HepG2 (cell line): ENCODE measurements at regions not wholly inside any gene's neighbourhood (a gene's known extent, or its start where the extent isn't known, plus 50 kb on each side); places are given as distances from the start of the nearest gene placed in this dataset.

Experiments used
- ATAC-seq: fragments of 200-7000 bp; cut with Tn5 transposase; 3 replicates; pipeline ENCODE4 v1.9.1; 2020; ENCODE audit warnings: mild to moderate bottlenecking, moderate library complexity
- BruUV-seq: library from RNA; stranded (reverse); fragments of 400-500 nt; replicated peaks from 2 replicates; lab custom pipeline; 2021; lab: Mats Ljungman, UMichigan
- CTCF ChIA-PET: fragments of 300-600 bp; formaldehyde crosslinking; extraction: SDS; loops from one replicate; lab custom pipeline; 2021; ENCODE audit warnings: low total read pairs, inconsistent platforms, low intra/inter-chr PET ratio; lab: Yijun Ruan, JAX
- POLR2A ChIA-PET: fragments of 350-600 bp; sonication (Branson Sonifier 250); formaldehyde crosslinking; loops from one replicate; lab custom pipeline; 2020; ENCODE audit warnings: antibody characterized with exemption, inconsistent platforms; lab: Yijun Ruan, JAX
- DNase-seq: peaks from one replicate; pipeline ENCODE4 v3.0.0-alpha.2; 2015; ENCODE audit warnings: low spot score
- FAIRE-seq: peaks from 3 replicates; lab custom pipeline; 2011; peaks lifted over from hg19 to GRCh38; lab: Jason Lieb, UNC
- H2AFZ ChIP-seq: one replicate; pipeline ENCODE4 v1.6.1; 2011; ENCODE audit warnings: low read length, inconsistent platforms
- H3K27ac ChIP-seq: fragments of 300-600 bp; 3 replicates; pipeline ENCODE4 v1.8.0; 2011; ENCODE audit warnings: mixed run types, mild to moderate bottlenecking, mixed read lengths, low read length, inconsistent platforms; ENCODE audit not compliant: insufficient read depth; ENCODE audit errors: extremely low read length
- H3K27me3 ChIP-seq, 2 experiments: fragments of 200-600 bp in 1 of 2; 2 replicates in 1 of 2; 3 replicates in 1 of 2; pipeline versions ENCODE4 v1.6.0 to v1.8.0; 2011; ENCODE audit warnings: low read length in 2 of 2, mild to moderate bottlenecking in 2 of 2, moderate library complexity in 2 of 2, inconsistent platforms in 1 of 2; ENCODE audit not compliant: insufficient read depth in 2 of 2, control insufficient read depth in 1 of 2
- H3K36me3 ChIP-seq, 2 experiments: fragments of 200-600 bp in 1 of 2; replicated peaks in 1 of 2; 2 replicates in 1 of 2; 3 replicates in 1 of 2; pipeline versions ENCODE4 v1.5.1 to v1.8.0; 2011; ENCODE audit warnings: low read length in 2 of 2, inconsistent platforms in 1 of 2; ENCODE audit not compliant: insufficient read depth in 2 of 2, control insufficient read depth in 1 of 2
- H3K4me1 ChIP-seq: 2 replicates; pipeline ENCODE4 v1.5.1; 2012; ENCODE audit warnings: low read length, inconsistent platforms; ENCODE audit not compliant: insufficient read depth
- H3K4me2 ChIP-seq: 2 replicates; pipeline ENCODE4 v1.6.0; 2011; ENCODE audit warnings: low read depth, low read length, inconsistent platforms
- H3K4me3 ChIP-seq, 3 experiments: fragments of 200-600 bp in 1 of 3; sonication (generic), shearing (Covaris generic) in 1 of 3; replicated peaks in 1 of 3; 2 replicates each; pipeline ENCODE4 v1.5.1; 2011 to 2016; ENCODE audit warnings: low read length in 3 of 3, inconsistent platforms in 2 of 3, low read depth in 2 of 3, mild to moderate bottlenecking in 2 of 3, control low read depth in 1 of 3, mixed read lengths in 1 of 3; ENCODE audit not compliant: insufficient read depth in 1 of 3
- H3K79me2 ChIP-seq: one replicate; pipeline ENCODE4 v1.6.1; 2011; ENCODE audit warnings: low read length, inconsistent platforms; ENCODE audit not compliant: insufficient read depth
- H3K9ac ChIP-seq: 2 replicates; pipeline ENCODE4 v1.6.0; 2011; ENCODE audit warnings: mild to moderate bottlenecking, low read depth, low read length, inconsistent platforms; ENCODE audit not compliant: insufficient read depth
- H3K9me3 ChIP-seq: 2 replicates; pipeline ENCODE4 v1.5.1; 2012; ENCODE audit warnings: mild to moderate bottlenecking, low read length
- H4K20me1 ChIP-seq: 2 replicates; pipeline ENCODE4 v1.6.0; 2011; ENCODE audit warnings: inconsistent platforms, mild to moderate bottlenecking, low read length, moderate library complexity; ENCODE audit not compliant: insufficient read depth
- RFXAP ChIP-seq: sonication (generic); formaldehyde crosslinking; IDR thresholded peaks from 2 replicates; pipeline ENCODE4 v1.4.0; 2020; ENCODE audit warnings: missing genetic modification reagents, borderline replicate concordance
- ZFY ChIP-seq: sonication (generic); formaldehyde crosslinking; IDR thresholded peaks from 2 replicates; pipeline ENCODE4 v1.4.0; 2020; ENCODE audit warnings: missing genetic modification reagents
- ZNF556 ChIP-seq: sonication (generic); formaldehyde crosslinking; IDR thresholded peaks from 2 replicates; pipeline ENCODE4 v1.4.0; 2020; ENCODE audit warnings: mild to moderate bottlenecking, missing genetic modification reagents, borderline replicate concordance
- WGBS: methylation state at CpG from one replicate; pipeline ENCODE4 v1.1.6; 2017; ENCODE audit warnings: low lambda C conversion rate; 5-methylcytosine and 5-hydroxymethylcytosine counted together
- in situ Hi-C: cut with HindIII; loops from 2 replicates; pipeline ENCODE4 v1.10.0; 2017; ENCODE audit warnings: low pct_unique_long_range_greater_than_20kb; ENCODE audit not compliant: extremely low pct_ligation_motif_present
- intact Hi-C: fragments of 100-400 bp; cut with micrococcal nuclease; formaldehyde crosslinking; loops from one replicate; pipeline ENCODE4 v1.10.0; 2022; ENCODE audit not compliant: unreplicated experiment
- TF ChIP-seq, protein P1 (sequence below): sonication (generic); formaldehyde crosslinking; IDR thresholded peaks from 2 replicates; pipeline ENCODE4 v1.5.0; 2020; ENCODE audit warnings: missing genetic modification reagents
- TF ChIP-seq, protein P2 (sequence below): sonication (generic); formaldehyde crosslinking; IDR thresholded peaks from 2 replicates; pipeline ENCODE4 v1.8.1; 2022; ENCODE audit warnings: low read depth, mild to moderate bottlenecking, missing genetic modification reagents

DNA sequence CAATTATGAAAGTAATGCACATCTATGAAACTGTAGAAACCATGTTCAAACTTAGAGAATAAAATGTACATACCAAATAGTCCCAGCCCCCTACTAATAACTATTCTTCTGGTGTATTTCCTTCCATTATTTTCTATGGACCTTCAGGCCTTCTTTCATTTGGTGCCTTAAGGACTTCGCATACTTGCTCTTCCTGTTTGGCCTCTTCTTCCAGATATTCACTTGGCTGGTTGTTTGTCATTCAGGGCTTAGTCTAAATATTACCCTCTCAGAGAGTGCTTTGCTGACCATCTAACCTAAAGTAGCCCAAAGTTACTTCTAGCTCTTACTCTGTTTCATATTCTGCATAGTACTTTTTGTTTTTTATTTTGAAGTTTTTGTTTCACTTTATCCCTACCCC, 70.3 kb upstream of the ARMCX2 start:
- in situ Hi-C loops = no loop called here

More for the DNA sequence above, 70.3 kb upstream of the ARMCX2 start:
- ATAC-seq (no peak), FAIRE-seq (no peak), DNase-seq (no peak)
- intact Hi-C loops = no loop called here
- Histone ChIP-seq H4K20me1 (no peaks in the 10 kb centered on the region), H3K4me1 (no peaks in the 10 kb centered on the region), H3K9ac (no peak overlapping the region), H3K79me2 (no peaks in the 10 kb centered on the region), H3K4me3 (no peak overlapping the region), H2AFZ (no peak overlapping the region), H3K36me3 (no peaks in the 10 kb centered on the region), H3K27ac (no peak overlapping the region), H3K9me3 (no peaks in the 10 kb centered on the region), H3K27me3 (no peaks in the 10 kb centered on the region), H3K4me2 (no peak overlapping the region)
- TF ChIP-seq, protein P1, sequence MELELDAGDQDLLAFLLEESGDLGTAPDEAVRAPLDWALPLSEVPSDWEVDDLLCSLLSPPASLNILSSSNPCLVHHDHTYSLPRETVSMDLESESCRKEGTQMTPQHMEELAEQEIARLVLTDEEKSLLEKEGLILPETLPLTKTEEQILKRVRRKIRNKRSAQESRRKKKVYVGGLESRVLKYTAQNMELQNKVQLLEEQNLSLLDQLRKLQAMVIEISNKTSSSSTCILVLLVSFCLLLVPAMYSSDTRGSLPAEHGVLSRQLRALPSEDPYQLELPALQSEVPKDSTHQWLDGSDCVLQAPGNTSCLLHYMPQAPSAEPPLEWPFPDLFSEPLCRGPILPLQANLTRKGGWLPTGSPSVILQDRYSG (CRISPR knock-in tag) = no peak
- TF ChIP-seq, protein P2, sequence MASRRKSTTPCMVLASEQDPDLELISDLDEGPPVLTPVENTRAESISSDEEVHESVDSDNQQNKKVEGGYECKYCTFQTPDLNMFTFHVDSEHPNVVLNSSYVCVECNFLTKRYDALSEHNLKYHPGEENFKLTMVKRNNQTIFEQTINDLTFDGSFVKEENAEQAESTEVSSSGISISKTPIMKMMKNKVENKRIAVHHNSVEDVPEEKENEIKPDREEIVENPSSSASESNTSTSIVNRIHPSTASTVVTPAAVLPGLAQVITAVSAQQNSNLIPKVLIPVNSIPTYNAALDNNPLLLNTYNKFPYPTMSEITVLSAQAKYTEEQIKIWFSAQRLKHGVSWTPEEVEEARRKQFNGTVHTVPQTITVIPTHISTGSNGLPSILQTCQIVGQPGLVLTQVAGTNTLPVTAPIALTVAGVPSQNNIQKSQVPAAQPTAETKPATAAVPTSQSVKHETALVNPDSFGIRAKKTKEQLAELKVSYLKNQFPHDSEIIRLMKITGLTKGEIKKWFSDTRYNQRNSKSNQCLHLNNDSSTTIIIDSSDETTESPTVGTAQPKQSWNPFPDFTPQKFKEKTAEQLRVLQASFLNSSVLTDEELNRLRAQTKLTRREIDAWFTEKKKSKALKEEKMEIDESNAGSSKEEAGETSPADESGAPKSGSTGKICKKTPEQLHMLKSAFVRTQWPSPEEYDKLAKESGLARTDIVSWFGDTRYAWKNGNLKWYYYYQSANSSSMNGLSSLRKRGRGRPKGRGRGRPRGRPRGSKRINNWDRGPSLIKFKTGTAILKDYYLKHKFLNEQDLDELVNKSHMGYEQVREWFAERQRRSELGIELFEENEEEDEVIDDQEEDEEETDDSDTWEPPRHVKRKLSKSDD = no peak
- TF ChIP-seq ZNF556 (CRISPR knock-in tag) (no peak), ZFY (CRISPR knock-in tag) (no peak), RFXAP (CRISPR knock-in tag) (no peak)
- BruUV-seq = no TSS peak
- ChIA-PET CTCF (no interaction called here), POLR2A (no interaction called here)
- WGBS = 15% methylated on average over 1 of the region's 1 CpG
